K562 (cell line): ENCODE measurements at regions not wholly inside any gene's neighbourhood (a gene's known extent, or its start where the extent isn't known, plus 50 kb on each side); places are given as distances from the start of the nearest gene placed in this dataset.

Experiments used
- NR2C2 ChIP-seq, 2 experiments: fragments of 200-800 bp in 1 of 2; sonication (Bioruptor generic) in 1 of 2; sonication (generic) in 1 of 2; formaldehyde crosslinking in 1 of 2; IDR thresholded peaks; 2 replicates each; pipeline versions ENCODE4 v1.6.1 to v1.8.0; 2016 to 2022; ENCODE audit warnings: mild to moderate bottlenecking in 1 of 2, missing compliant biosample characterization in 1 of 2, missing genetic modification characterization in 1 of 2, missing genetic modification reagents in 1 of 2
- NUFIP1 ChIP-seq: fragments of 450-650 bp; IDR thresholded peaks from 2 replicates; pipeline ENCODE4 v1.6.1; 2018; ENCODE audit not compliant: partially characterized antibody
- PYGO2 ChIP-seq: fragments of 450-650 bp; IDR thresholded peaks from 2 replicates; pipeline ENCODE4 v1.6.1; 2016; ENCODE audit warnings: mild to moderate bottlenecking, missing genetic modification characterization, moderate library complexity, missing compliant biosample characterization
- RNF219 ChIP-seq: fragments of 250-450 bp; sonication (Bioruptor Pico); IDR thresholded peaks from 2 replicates; pipeline ENCODE4 v1.5.0; 2022; ENCODE audit warnings: mild to moderate bottlenecking
- SAFB ChIP-seq: fragments of 200-400 bp; formaldehyde crosslinking; IDR thresholded peaks from 2 replicates; pipeline ENCODE4 v1.6.1; 2017; ENCODE audit warnings: low read depth, low read length, borderline replicate concordance
- ZNF324 ChIP-seq: fragments of 250-450 bp; sonication (Bioruptor Pico); IDR thresholded peaks from 2 replicates; pipeline ENCODE4 v1.4.0; 2020; ENCODE audit warnings: mild to moderate bottlenecking
- ZNF583 ChIP-seq: fragments of 250-450 bp; sonication (Bioruptor Pico); IDR thresholded peaks from 2 replicates; pipeline ENCODE4 v1.4.0; 2020
- TF ChIP-seq, protein P1 (sequence below): fragments of 150-350 bp; conservative IDR thresholded peaks from 2 replicates; pipeline ENCODE4 v1.6.1; 2014; ENCODE audit warnings: low read length
- TF ChIP-seq, protein P2 (sequence below): fragments of 200-400 bp; formaldehyde crosslinking; IDR thresholded peaks from 2 replicates; pipeline ENCODE4 v1.6.1; 2017; ENCODE audit warnings: mild to moderate bottlenecking, low read depth, low read length, moderate library complexity

GRCh38 chr2:22801970-22802369 is 583.0 kb upstream of the KLHL29 start (continued):
- TF ChIP-seq, protein P1, sequence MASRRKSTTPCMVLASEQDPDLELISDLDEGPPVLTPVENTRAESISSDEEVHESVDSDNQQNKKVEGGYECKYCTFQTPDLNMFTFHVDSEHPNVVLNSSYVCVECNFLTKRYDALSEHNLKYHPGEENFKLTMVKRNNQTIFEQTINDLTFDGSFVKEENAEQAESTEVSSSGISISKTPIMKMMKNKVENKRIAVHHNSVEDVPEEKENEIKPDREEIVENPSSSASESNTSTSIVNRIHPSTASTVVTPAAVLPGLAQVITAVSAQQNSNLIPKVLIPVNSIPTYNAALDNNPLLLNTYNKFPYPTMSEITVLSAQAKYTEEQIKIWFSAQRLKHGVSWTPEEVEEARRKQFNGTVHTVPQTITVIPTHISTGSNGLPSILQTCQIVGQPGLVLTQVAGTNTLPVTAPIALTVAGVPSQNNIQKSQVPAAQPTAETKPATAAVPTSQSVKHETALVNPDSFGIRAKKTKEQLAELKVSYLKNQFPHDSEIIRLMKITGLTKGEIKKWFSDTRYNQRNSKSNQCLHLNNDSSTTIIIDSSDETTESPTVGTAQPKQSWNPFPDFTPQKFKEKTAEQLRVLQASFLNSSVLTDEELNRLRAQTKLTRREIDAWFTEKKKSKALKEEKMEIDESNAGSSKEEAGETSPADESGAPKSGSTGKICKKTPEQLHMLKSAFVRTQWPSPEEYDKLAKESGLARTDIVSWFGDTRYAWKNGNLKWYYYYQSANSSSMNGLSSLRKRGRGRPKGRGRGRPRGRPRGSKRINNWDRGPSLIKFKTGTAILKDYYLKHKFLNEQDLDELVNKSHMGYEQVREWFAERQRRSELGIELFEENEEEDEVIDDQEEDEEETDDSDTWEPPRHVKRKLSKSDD, result no peak
- no peak for TF ChIP-seq ZNF324
- TF ChIP-seq, protein P2, sequence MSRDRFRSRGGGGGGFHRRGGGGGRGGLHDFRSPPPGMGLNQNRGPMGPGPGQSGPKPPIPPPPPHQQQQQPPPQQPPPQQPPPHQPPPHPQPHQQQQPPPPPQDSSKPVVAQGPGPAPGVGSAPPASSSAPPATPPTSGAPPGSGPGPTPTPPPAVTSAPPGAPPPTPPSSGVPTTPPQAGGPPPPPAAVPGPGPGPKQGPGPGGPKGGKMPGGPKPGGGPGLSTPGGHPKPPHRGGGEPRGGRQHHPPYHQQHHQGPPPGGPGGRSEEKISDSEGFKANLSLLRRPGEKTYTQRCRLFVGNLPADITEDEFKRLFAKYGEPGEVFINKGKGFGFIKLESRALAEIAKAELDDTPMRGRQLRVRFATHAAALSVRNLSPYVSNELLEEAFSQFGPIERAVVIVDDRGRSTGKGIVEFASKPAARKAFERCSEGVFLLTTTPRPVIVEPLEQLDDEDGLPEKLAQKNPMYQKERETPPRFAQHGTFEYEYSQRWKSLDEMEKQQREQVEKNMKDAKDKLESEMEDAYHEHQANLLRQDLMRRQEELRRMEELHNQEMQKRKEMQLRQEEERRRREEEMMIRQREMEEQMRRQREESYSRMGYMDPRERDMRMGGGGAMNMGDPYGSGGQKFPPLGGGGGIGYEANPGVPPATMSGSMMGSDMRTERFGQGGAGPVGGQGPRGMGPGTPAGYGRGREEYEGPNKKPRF, result no peak
- TF ChIP-seq NUFIP1, result no peak
- TF ChIP-seq SAFB, result no peak
- TF ChIP-seq RNF219 (CRISPR knock-in tag), result no peak
- TF ChIP-seq NR2C2 (CRISPR knock-in tag; IDR thresholded peaks at IDR 0.05), result no peak
- TF ChIP-seq NR2C2 (tag; IDR thresholded peaks at IDR 0.05), result no peak
- TF ChIP-seq PYGO2 (tag), result no peak
- no peak for TF ChIP-seq ZNF583 (CRISPR knock-in tag)
